ENCODE measurements at regions not wholly inside any gene's neighbourhood (a gene's known extent, or its start where the extent isn't known, plus 50 kb on each side); places are given as distances from the start of the nearest gene placed in this dataset.

- TF ChIP-seq, protein P1, sequence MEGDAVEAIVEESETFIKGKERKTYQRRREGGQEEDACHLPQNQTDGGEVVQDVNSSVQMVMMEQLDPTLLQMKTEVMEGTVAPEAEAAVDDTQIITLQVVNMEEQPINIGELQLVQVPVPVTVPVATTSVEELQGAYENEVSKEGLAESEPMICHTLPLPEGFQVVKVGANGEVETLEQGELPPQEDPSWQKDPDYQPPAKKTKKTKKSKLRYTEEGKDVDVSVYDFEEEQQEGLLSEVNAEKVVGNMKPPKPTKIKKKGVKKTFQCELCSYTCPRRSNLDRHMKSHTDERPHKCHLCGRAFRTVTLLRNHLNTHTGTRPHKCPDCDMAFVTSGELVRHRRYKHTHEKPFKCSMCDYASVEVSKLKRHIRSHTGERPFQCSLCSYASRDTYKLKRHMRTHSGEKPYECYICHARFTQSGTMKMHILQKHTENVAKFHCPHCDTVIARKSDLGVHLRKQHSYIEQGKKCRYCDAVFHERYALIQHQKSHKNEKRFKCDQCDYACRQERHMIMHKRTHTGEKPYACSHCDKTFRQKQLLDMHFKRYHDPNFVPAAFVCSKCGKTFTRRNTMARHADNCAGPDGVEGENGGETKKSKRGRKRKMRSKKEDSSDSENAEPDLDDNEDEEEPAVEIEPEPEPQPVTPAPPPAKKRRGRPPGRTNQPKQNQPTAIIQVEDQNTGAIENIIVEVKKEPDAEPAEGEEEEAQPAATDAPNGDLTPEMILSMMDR (IDR thresholded peaks at IDR 0.05), result no peak
- no peak for TF ChIP-seq POLR2AphosphoS5 (IDR thresholded peaks at IDR 0.05)
- TF ChIP-seq POLR2A (IDR thresholded peaks at IDR 0.05), result no peak
- no peaks in the 10 kb centered on the region for H3K4me1 ChIP-seq (replicated peaks)
- H3K9me3 ChIP-seq, result no peaks in the 10 kb centered on the region
- no peak for DNase-seq (ENCODE audit: low spot score)
- H3K4me3 ChIP-seq, result no peak overlapping the region
- intact Hi-C loops (cut with DNase I), result no loop called here
- no peaks in the 10 kb centered on the region for H3K27me3 ChIP-seq (replicated peaks; ENCODE audit: insufficient read depth)
- no peaks in the 10 kb centered on the region for H3K36me3 ChIP-seq
- H3K27ac ChIP-seq, result no peak overlapping the region
These were observed 1472.5 kb upstream of the CDH6 start for GRCh38 chr5:29720954-29721353.

GRCh38 chr5:29719171-29719570 is 1474.3 kb upstream of the CDH6 start:
- intact Hi-C loops (cut with DNase I), result no loop called here
- Histone ChIP-seq H3K27ac (no peak overlapping the region), H3K36me3 (no peaks in the 10 kb centered on the region), H3K9me3 (no peaks in the 10 kb centered on the region), H3K4me1 (replicated peaks) (no peaks in the 10 kb centered on the region), H3K27me3 (replicated peaks; ENCODE audit: insufficient read depth) (no peaks in the 10 kb centered on the region), H3K4me3 (no peak overlapping the region)
- 73% methylated on average over 3 of the region's 3 CpGs for WGBS
- DNase-seq (ENCODE audit: low spot score), result no peak
- TF ChIP-seq, protein P1 (IDR thresholded peaks at IDR 0.05), result no peak
- TF ChIP-seq POLR2AphosphoS5 (IDR thresholded peaks at IDR 0.05) (no peak), POLR2A (IDR thresholded peaks at IDR 0.05) (no peak)

DNA sequence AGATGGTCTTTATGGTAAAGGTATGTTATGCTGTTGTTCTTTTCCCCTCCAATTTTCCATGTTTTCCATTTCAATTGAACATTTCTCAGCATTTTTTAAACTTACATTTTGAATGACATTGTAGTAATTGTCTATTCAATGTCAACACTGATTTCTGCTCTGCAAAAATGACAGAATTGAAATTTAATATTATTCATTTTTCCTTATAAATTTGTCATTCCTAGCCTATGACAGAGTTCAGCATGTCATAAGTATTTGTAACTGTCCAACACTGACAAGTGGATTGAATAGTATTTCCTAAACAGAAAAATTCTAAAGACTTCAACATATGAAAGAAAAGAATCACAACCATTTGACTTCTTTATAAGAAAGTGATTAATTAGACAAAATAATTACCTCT is 1478.3 kb upstream of the CDH6 start:
- intact Hi-C loops (cut with DNase I), result no loop called here
- Histone ChIP-seq H3K27ac (no peak overlapping the region), H3K27me3 (replicated peaks; ENCODE audit: insufficient read depth) (no peaks in the 10 kb centered on the region), H3K4me3 (no peak overlapping the region), H3K9me3 (no peaks in the 10 kb centered on the region), H3K4me1 (replicated peaks) (no peaks in the 10 kb centered on the region), H3K36me3 (no peaks in the 10 kb centered on the region)
- TF ChIP-seq POLR2A (IDR thresholded peaks at IDR 0.05) (no peak), POLR2AphosphoS5 (IDR thresholded peaks at IDR 0.05) (no peak)
- TF ChIP-seq, protein P1 (IDR thresholded peaks at IDR 0.05), result no peak
- DNase-seq (ENCODE audit: low spot score), result no peak

DNA sequence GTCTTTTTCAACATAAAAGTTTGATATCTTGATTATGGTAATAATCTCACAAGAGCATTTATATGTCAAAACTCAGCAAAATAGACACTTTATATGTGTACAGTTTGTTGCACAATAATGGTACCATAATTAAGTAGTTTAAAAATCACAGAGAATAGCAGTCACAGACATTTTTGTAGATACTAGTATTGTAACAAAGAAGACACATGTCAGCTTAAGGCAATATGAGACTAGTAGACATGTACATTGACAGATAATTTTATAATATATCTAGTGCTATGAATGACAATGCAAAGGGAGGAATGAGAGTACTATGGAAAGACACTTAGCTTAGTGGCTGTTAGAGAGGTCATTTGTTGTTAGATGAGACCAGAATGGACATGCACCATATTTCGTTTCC is 1490.6 kb upstream of the CDH6 start:
- H3K4me3 ChIP-seq, result no peak overlapping the region
- H3K4me1 ChIP-seq (replicated peaks), result no peaks in the 10 kb centered on the region
- no peaks in the 10 kb centered on the region for H3K36me3 ChIP-seq
- H3K9me3 ChIP-seq, result no peaks in the 10 kb centered on the region
- intact Hi-C loops (cut with DNase I), result no loop called here
- no peak overlapping the region for H3K27ac ChIP-seq
- 69% methylated on average over 1 of the region's 1 CpG for WGBS
- DNase-seq (ENCODE audit: low spot score), result no peak
- TF ChIP-seq POLR2AphosphoS5 (IDR thresholded peaks at IDR 0.05) (no peak), POLR2A (IDR thresholded peaks at IDR 0.05) (no peak)
- TF ChIP-seq, protein P1 (IDR thresholded peaks at IDR 0.05), result no peak
- no peaks in the 10 kb centered on the region for H3K27me3 ChIP-seq (replicated peaks; ENCODE audit: insufficient read depth)

GRCh38 chr5:29701600-29701999 is 1491.9 kb upstream of the CDH6 start:
- Histone ChIP-seq H3K9me3 (no peaks in the 10 kb centered on the region), H3K4me3 (no peak overlapping the region), H3K4me1 (replicated peaks) (no peaks in the 10 kb centered on the region), H3K27ac (no peak overlapping the region), H3K27me3 (replicated peaks; ENCODE audit: insufficient read depth) (no peaks in the 10 kb centered on the region), H3K36me3 (no peaks in the 10 kb centered on the region)
- DNase-seq (ENCODE audit: low spot score), result no peak
- whole genome bisulfite sequencing, result 88% methylated on average over 4 of the region's 4 CpGs
- intact Hi-C loops (cut with DNase I), result no loop called here
- TF ChIP-seq POLR2AphosphoS5 (IDR thresholded peaks at IDR 0.05), result no peak
- TF ChIP-seq, protein P1 (IDR thresholded peaks at IDR 0.05), result no peak
- TF ChIP-seq POLR2A (IDR thresholded peaks at IDR 0.05), result no peak

Measured in prostate gland (tissue), 2 donors.